Ovary (tissue), 3 donors: ENCODE measurements at regions not wholly inside any gene's neighbourhood (a gene's known extent, or its start where the extent isn't known, plus 50 kb on each side); places are given as distances from the start of the nearest gene placed in this dataset.

Experiments used
- EP300 ChIP-seq: sonication (generic); formaldehyde crosslinking; IDR thresholded peaks from one replicate; pipeline ENCODE4 v1.6.1; 2017; ENCODE audit warnings: antibody characterized with exemption
- POLR2A ChIP-seq: fragments of 450-650 bp; IDR thresholded peaks from one replicate; pipeline ENCODE4 v1.6.1; 2017; ENCODE audit warnings: antibody characterized with exemption, mild to moderate bottlenecking, moderate library complexity
- TF ChIP-seq, protein P1 (sequence below), 3 donors: fragments of 450-650 bp in 2 of 3; fragments of 200-600 bp in 1 of 3; IDR thresholded peaks; one replicate each; pipeline versions ENCODE4 v1.5.1 to v1.8.0; 2016 to 2022; ENCODE audit warnings: antibody characterized with exemption in 3 of 3, mild to moderate bottlenecking in 1 of 3
- donor health status: DM: no; HTN: no; CAD: no.

DNA sequence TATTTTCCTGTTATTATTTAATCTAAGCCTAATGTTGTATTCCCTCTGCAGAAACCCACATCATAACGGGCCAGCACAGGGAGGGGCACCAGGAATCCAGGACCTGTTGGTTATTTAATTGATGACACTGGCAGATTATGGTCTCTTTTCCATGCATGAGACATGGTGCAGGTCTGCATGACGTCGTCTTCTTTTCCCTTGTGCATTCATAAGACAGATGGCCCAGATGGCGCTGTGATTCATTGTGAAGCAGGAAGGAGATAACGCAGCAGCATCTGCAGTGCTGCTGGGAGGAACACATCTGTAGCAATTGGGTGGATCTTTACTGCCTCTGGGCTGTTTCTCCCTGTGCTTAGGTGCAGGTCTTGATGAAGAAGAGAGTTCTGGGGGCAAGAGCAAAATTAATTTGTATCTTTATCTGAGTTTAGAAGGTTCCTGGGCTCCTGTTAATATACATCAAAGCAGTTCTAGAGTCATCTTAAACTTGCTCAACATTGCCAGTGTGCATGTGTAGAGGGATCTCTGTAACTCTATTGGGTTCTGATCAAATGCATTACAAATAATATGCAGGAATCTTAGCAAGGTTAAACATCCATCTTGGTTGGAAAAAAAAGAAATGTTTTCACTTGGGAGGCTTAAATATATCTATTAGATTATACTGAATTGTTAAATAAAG is 176.1 kb downstream of the PCSK1 start:
- TF ChIP-seq EP300 = no peak
- TF ChIP-seq POLR2A = no peak
- TF ChIP-seq, protein P1, sequence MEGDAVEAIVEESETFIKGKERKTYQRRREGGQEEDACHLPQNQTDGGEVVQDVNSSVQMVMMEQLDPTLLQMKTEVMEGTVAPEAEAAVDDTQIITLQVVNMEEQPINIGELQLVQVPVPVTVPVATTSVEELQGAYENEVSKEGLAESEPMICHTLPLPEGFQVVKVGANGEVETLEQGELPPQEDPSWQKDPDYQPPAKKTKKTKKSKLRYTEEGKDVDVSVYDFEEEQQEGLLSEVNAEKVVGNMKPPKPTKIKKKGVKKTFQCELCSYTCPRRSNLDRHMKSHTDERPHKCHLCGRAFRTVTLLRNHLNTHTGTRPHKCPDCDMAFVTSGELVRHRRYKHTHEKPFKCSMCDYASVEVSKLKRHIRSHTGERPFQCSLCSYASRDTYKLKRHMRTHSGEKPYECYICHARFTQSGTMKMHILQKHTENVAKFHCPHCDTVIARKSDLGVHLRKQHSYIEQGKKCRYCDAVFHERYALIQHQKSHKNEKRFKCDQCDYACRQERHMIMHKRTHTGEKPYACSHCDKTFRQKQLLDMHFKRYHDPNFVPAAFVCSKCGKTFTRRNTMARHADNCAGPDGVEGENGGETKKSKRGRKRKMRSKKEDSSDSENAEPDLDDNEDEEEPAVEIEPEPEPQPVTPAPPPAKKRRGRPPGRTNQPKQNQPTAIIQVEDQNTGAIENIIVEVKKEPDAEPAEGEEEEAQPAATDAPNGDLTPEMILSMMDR (IDR thresholded peaks at IDR 0.05) = no peak
